SW480 (cell line): ENCODE measurements at regions not wholly inside any gene's neighbourhood (a gene's known extent, or its start where the extent isn't known, plus 50 kb on each side); places are given as distances from the start of the nearest gene placed in this dataset.

Experiments
- DNase-seq: peaks from one replicate; pipeline ENCODE4 v3.0.0-alpha.2; 2016; ENCODE audit warnings: low spot score

DNA sequence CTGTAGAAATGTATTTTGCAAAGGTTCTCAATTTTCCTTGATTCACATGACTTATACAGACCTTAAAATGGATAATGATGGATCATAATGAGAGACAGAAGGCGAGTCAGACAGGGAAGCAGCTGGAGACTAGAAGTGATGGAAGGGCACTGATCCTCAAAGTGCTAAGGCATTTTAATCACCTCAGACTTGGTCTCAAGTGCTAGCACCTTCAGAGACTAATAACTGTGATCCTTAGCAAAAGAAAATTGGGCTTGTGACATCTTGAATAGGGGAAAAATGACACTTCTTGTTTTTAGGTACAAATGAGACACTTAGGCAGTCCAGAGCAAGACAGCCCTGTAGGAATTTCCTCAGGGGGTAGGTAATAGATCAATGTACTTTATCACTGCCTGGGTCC lies 1011.7 kb downstream of the SQOR start:
- no peak for DNase-seq

DNA sequence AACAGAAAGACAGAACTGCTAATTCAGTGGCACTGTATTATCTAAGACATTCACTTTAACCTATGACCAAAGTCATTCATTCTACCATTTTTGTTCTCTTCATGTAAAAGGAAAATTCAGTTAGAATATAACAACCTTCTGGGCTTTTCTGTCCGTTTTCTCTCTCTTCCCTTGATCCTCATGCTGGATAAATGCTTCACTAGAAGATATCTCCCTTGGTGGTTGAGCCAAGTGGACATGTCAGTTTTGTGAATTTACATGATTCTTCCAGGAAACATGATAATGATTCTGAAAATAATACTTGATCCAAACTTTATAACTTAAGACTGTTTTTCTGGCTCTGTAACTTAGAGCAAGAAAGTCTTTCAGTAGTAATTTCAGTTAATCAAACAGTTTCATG lies 1012.2 kb downstream of the SQOR start:
- DNase-seq: no peak

DNA sequence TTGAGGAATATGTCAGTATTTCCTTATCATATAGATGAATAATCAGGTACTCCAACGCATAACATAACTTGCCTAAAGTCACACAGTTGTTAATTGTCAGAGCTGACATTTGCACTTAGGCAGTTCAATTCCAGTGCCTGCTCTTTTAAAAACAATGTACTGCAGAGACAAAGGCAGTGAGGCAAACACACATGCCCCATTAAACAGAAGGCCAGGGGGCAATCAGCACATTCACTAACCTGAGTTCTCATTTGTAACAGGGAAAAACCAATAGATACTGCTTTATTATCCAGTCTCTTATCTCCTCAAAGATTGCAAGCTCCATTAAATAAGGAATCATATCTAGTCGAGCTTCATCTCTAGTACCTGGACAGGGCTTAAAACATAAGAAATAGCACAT lies 1017.4 kb downstream of the SQOR start:
- no peak for DNase-seq

DNA sequence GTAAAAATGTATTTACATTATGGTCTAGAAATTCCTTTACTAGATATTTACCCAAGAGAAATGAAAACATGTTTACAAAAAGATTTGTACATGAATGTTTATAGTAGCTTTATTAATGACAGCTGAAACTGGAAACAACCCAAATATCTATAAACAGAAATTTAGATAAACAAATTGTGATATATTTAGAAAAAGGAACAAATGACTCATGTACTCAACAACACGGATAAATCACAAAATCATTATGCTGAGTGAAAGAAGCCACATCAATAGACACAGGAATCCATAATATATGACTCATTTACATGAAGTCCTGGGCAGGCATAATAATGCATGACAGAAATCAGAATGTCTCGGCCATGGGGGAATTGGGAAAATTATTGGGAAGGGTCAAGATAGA lies 1020.2 kb downstream of the SQOR start:
- DNase-seq: peak; percentile 66

DNA sequence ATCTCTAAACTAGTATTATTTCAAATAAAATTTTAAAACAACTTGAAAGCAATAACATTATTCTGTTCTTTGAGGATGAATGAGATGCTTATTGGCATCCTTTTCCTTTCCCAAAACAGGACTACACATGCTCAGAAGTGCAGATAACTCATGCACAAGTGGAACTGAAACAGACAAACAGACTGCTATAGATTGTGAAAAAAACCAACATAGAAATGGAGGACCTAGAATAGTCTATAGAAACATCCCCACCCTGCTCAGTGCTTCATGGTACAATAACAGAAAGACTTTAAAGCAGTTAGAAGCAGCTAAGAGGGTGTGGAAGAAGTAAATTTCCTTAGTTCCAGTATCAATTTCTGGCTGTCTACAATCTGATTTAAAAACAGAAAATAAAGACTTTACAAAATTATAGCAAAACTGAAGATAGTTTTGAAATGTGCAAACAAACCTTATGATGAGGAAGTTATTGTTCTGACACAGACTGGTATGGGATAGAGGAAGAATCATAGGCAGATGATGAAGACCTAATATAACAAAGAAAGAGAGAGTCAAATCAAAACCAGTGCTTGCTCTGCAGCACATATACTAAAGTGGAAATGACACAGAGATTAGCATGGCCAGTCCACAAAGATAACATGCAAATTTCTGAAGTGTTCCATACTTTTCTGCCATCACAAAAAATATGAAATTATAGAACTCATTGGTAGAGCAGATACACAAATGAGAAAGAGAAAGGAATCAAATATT lies 1025.4 kb downstream of the SQOR start:
- no peak for DNase-seq

DNA sequence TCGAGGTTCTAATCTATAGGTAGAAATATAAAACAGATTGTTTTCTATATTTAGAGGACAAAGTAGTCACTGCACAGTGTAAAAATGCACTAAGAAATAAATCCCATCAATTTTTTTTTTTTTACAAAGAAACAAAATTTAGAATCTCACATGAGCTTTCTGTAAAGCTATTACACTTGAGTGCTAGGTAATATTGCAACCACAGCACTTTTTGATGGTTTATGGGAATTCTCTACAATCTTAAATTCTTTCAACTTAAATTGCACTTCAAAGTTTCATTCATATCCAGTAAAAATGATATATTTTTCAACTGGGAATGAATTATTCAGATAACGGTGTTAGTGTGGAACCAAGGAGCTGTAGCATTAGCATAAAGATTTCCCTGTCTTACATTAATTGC lies 1035.4 kb downstream of the SQOR start:
- DNase-seq: no peak

DNA sequence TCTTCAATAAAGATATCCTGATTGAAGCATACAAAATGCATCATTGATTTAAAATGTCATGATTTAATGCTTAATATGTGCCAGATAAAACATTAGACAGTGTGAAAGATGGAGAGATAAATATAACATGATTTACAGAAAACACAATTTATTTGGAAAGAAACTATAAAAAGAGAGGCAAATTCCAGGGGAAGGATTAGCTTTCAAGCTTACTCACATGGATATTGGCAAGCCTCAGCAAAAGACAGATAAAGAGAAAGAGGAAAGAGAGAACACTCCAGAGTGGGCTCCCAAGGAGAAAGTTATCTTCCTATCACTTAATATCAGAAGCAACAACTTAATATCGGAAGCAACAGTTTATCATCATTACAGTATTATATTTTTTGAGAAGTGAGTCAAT lies 1036.5 kb downstream of the SQOR start:
- no peak for DNase-seq

DNA sequence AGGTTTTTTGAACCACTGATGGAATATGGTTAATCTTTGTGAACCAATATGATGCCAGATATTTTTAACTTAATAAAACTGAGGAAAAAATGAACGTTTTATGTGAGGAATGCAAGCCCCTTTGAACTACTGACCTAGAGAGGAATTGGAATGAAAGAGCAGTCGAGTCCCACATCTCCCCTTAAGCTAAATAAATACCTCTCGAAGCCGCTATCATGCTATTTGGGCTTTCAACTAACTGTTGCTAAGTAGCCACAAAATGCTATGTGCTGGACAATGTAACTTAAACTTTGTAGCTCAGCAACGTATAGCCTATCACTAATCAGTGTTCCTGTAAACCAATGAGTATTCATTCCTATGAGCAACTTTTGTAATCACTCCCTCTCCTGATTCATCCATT lies 1037.2 kb downstream of the SQOR start:
- no peak for DNase-seq

DNA sequence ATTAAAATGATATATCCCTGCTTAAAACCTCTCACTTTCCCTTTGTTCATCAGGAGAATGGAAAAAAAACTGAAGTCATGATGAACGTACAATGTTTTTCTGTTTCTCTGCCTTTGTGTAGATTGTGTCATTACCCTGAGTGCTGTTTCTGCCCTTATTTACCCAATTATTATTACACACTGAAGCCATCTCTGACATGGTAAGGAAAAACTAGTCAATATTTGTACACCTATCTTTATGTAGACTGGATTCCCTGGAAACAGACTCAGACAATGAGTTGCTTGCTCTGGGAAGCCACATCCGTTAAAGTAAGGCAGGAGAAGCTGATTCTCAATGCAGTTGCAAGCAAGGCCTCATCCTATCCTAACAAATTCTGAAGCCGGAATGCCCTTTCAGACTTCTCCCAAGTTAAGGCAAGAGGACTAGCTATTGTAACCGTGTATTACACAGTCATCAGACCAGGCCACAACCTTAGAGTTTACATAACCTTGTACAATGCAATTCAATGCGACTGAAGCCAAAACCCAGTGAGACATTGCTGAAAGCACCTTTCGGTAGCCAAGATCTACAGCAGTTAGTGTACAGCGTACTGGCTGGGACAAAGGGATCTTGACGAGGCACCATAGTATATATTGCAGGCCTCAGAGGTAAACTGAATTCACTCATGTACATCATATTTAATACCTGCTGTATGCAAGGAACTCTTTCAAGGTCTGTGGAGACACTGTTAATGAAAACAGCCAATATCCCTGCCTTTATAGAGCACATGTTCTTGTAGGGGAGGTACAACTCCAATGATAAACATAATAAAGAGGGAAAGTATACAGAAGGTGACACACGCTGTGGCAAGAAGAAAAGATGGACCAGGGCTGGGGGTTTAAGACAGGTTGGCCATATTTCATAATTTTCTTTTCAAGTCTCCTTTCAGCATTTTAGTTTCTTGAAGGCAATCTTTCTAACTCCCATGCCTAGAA lies 1040.8 kb upstream of the SEMA6D start:
- DNase-seq: no peak

DNA sequence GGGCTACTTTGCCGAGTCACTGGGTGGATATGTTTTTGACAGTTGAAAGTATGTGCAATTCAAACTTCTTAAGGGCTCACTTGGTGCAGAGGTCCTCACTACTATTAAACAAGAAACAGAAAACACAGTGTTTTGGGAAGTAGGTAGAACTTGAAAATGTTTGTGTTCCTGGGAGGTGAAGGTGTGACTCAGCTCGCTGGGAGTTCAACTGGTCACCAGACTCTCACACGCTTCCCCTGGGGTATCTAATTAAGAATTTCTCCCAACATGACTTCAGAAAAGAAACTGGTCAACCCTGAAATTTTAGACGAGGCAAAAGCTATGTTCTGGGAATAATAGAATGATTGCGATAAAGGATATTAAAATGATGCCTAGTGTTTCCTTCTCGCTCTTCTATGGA lies 1039.8 kb upstream of the SEMA6D start:
- no peak for DNase-seq

DNA sequence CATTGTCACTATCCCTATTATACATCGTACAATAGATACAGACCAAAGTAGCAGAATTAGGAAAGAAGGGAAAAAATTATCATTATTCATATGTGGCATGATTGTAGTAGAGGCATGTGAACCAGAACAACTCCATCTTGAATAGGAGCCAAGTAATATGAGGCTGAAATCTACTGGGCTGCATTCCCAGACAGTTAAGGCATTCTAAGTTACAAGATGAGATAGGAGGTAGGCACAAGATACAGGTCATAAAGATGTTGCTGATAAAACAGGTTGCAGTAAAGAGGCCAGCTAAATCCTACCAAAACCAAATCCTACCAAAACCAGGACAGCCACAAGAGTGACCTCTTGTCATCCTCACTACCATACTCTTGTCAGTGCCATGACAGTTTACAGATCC lies 1035.4 kb upstream of the SEMA6D start:
- no peak for DNase-seq

DNA sequence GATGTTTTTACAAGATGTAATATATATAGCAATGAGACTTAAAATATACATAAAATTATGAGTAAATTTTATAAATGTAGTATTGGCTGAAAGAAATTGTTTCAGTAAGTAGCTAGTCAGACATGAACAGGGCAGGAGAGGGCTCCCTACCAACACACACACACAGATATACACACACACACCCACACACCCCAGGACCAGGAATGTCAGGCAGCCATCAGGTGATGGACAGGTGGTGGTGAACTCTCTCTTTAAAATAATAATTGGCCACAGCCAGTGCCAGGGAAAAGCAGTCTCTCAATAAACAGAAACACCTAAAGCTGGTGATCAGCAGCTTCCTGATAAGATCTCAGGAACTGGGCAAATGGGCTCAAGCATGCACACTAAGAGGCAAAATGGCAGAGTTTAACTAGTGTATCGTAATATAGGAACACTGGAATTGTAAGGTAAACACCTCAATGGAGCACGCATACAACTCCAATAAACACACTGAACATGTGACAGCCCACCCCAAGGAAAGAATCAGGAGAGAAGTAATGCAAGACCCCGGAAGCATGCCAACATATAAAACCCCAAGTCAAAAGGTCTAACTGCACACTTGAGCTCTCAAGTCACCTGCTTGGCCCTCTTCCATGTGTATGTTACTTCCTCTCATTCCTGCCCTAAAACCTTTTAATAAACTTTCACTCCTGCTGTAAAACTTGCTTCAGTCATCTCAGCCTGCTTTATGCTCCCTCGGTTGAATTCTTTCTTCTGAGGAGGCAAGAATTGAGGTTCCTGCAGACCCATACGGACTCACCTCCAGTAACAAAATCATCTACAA lies 1034.1 kb upstream of the SEMA6D start:
- no peak for DNase-seq

DNA sequence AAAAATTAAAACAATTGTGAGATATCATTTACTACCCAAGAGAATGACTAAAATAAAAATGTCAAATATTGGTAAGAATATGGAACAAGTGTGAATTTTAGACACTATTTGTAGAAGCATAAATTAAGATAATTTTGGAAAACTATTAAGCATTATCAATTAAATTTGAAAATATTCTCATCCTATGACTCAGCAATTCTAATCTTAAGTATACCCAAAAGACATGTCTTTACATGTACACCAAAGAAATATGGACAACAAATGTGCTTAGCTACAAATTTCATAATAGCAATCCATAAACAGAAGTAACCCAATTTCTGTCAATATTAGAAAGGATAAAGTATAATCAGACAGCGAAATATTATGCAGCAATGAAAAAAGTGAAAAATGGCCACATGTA lies 1032.2 kb upstream of the SEMA6D start:
- DNase-seq: no peak

DNA sequence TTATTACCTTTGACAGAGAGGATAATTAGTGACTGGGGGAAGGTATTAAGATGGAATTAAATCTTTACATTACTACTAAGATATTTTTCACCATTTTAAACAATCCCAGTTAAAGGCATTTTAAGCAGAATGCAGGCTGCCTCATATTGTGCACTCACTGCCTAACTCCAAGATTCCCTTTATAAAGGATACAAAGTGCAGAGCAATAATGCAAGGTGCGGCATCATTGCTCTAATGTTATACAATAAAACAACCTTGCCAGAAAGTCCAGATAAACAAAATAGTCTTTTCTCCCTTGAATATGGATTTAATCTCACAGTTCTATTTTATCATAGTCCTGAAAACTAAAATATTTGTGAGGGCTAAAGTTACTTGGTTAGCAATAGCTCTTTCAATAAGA lies 1031.6 kb upstream of the SEMA6D start:
- DNase-seq: no peak

DNA sequence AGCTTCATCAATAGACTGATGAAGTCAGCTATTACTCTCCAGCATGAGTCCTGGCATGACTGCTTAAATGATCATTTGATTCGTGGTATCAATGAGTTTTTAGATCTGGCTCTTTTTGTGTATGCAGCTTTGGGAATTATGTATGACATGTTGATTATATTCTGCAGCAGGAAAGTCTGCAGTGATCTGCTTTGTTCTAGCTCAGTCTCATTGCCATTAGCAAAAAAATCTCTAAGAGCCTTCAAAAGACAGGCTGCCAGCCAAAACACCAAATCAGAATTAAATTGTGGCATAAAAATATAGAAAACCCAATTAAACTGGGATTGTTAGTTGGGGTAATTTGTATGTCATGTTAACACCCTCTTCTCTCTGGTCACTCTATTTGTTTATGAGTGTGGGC lies 1021.0 kb upstream of the SEMA6D start:
- no peak for DNase-seq

DNA sequence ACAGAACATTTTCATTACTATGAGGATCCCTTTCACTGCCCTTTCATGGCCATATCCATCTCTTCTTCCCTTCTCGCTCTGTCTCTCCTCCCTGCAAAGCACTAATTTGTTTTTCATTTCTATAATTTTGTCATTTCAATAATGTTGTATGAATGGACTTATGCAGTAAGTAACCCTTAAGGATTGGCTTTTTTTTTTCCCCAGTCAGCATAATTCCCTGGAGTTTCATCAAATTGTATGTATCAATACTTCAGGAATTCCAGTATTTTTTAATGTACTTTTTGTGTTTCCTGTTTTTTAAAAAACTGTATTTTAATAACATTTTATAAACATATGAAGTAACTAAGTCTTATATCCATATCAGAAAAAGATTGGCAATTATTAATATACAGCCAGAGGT lies 1016.0 kb upstream of the SEMA6D start:
- DNase-seq: no peak

DNA sequence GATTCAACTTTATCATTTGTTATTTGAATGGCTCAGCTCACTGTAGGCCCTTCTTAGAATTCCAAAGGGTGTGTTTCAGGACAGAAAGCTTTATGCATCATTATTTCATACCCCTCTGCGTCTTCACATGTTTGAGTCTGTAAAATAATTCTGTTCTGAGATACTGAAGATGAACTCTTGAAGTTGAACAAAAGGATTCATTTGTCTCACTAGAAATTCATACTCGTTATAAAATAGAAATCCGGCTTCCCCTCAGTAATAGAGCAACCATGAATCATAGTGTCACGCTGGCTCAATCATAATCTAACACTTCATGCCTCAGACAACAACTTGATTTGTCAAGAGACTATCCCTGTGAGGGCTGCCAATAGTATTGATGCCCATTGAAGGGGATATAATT lies 1015.4 kb upstream of the SEMA6D start:
- no peak for DNase-seq

DNA sequence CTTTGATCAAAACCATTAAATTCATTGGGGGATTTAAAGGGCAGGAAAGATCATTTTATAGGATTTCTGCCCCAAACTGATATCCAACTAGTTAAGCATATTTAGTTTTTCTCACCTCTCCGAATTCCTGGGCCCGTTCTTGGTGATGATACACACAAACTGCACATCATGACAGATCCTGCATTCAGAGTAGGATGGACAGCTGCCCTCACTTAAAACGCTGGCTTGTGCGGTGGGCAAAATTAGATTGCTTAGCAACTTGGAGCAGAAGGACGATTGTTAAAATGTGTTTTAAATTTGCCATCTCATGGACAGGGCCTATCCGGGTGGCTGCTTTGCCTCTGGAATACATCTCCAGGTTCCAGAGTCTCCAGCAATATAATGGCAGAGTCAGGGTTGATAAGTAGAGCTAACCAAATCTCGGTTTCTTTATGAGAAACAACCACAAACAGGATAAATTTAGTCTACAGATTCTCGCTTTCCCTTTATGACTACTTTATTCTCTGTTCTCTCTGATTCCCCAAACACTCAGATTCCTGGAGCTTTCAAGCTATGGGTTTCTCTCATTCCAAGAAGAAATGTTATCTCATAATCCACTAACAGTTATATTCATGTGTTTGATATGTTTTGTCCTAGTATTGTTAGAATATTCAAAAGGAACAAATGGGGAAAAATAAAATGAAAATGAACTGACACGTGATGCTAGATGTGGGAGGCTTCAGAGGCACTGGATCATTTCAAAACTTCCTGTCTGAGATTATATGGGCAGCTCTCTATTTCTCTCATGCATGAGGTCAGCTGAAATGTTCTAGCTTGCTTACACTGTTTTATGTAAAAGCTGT lies 1014.1 kb upstream of the SEMA6D start:
- DNase-seq: no peak

DNA sequence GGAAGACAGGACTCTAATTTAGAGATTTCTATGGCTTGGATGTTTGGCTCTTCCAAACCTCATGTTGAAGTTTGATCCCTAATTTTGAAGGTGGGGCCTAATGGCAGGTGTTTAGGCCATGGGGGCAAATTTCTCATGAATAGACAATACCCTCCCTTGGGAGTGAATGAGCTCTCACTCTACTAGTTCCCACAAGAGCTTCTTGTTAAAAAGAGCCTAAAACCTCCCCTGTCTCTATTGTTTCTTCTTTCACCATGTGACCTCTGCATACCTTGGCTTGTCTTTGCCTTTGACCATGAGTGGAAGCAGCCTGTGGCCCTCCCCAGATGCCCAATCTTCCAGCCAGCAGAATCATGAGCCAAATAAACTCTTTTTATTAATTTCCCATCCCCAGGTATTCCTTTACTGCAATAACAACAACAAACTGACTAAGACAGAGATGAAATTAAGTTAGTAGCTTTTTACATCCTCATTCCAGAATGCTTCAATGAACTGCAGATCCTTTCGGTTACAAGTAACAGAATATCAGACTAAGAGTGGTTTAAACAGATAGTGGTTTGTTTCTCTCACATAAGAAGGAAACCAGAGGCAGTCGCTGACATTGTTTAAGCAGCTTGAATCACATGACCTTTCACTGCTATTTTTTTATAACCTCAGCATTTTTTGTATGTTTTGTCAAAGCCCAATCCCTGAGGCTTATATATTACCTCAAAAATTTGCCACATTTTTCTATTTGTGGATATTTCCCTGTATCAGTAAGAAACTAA lies 1013.3 kb upstream of the SEMA6D start:
- no peak for DNase-seq

DNA sequence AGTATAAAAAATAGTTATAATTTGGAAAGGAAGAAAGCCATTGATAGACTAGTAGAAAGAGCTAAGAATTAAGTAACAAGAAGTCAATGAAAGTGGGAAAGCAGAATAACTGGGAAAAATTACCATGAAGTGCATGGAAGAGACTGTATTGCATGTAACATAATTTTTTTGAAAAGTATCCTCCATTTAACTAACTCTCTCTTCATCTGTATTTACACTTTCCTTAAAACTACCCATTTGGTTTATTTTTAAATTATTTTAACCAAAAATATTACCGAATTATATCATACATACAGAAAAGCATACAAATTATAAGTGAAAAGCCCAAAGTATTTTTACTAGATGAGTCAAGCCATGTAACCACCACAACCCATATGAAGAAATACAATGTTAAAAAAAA lies 1009.9 kb upstream of the SEMA6D start:
- DNase-seq: no peak

DNA sequence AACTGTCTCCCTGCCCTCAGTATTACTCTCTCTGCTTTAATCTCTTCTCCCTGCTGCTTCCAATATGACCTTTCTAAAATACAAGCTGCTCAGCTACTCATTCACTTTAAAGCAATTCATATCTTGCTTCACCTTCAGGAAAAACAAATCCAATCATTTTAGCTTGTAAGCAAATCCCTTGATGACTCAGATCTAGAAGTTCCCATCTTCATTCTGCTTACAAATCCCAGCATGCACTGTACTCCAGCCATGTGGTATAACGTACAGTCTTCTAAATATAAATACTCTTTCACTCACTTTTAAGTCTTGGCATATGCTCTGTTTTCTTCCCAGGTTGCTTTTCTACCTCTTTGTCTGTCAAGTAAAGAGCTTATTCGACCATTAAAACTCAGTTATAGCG lies 1009.1 kb upstream of the SEMA6D start:
- no peak for DNase-seq
